LNCaP clone FGC (cell line): ENCODE measurements at regions not wholly inside any gene's neighbourhood (a gene's known extent, or its start where the extent isn't known, plus 50 kb on each side); places are given as distances from the start of the nearest gene placed in this dataset.
A peak's percentile ranks its signal among the peaks of the same experiment; 100 is the strongest.
"Not testable (repeated sequence)": the region's sequence is repeated elsewhere in the genome, so short reads cannot be mapped to it uniquely, and the experiment has no call there.

Experiments used
- DNase-seq: peaks from one replicate; pipeline ENCODE4 v3.0.0-alpha.2; 2011; ENCODE audit warnings: low read depth
- H3K4me3 ChIP-seq: 2 replicates; pipeline ENCODE4 v1.5.1; 2011; ENCODE audit warnings: mild to moderate bottlenecking, low read depth, low read length, control low read depth
- TF ChIP-seq, protein P1 (sequence below): IDR thresholded peaks from 2 replicates; pipeline ENCODE4 v1.5.1; 2012; ENCODE audit warnings: mild to moderate bottlenecking; ENCODE audit not compliant: control insufficient read depth, insufficient read depth; ENCODE audit errors: extremely low read depth

DNA sequence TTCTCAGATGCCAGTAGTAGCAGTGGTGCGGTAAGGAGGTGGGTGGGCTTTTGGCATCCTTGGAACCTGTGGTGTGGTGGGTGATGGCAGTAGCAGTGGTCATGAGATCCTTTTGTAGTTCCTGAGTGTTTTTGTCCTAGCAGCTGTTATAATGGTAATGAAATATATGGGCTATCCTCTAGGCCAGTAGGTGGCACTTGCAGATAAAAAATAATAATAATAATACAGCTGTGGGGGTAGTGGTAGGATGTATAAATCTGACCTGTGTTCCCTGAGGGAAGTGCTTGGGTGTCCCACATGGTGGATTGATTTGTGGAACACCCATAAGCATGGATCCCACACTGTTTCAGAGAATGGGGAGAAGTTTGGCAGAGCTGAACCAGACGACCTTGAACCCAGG, 334.0 kb downstream of the SLITRK5 start:
- no peak overlapping the region for H3K4me3 ChIP-seq
- TF ChIP-seq, protein P1, sequence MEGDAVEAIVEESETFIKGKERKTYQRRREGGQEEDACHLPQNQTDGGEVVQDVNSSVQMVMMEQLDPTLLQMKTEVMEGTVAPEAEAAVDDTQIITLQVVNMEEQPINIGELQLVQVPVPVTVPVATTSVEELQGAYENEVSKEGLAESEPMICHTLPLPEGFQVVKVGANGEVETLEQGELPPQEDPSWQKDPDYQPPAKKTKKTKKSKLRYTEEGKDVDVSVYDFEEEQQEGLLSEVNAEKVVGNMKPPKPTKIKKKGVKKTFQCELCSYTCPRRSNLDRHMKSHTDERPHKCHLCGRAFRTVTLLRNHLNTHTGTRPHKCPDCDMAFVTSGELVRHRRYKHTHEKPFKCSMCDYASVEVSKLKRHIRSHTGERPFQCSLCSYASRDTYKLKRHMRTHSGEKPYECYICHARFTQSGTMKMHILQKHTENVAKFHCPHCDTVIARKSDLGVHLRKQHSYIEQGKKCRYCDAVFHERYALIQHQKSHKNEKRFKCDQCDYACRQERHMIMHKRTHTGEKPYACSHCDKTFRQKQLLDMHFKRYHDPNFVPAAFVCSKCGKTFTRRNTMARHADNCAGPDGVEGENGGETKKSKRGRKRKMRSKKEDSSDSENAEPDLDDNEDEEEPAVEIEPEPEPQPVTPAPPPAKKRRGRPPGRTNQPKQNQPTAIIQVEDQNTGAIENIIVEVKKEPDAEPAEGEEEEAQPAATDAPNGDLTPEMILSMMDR, result peak; percentile 26; the same call in 1 of the 2 replicates
- no peak for DNase-seq

- TF ChIP-seq, protein P1, result no peak
- no peak overlapping the region for H3K4me3 ChIP-seq
- no peak for DNase-seq
Measured at GRCh38 chr13:88014527-88014926, 343.4 kb downstream of the SLITRK5 start.

GRCh38 chr13:88022431-88023208, 351.4 kb downstream of the SLITRK5 start:
- no peak for DNase-seq
- TF ChIP-seq, protein P1, result no peak
- no peak overlapping the region for H3K4me3 ChIP-seq

GRCh38 chr13:88026241-88026640, 355.1 kb downstream of the SLITRK5 start:
- H3K4me3 ChIP-seq, result no peak overlapping the region
- DNase-seq, result no peak
- TF ChIP-seq, protein P1, result no peak

DNA sequence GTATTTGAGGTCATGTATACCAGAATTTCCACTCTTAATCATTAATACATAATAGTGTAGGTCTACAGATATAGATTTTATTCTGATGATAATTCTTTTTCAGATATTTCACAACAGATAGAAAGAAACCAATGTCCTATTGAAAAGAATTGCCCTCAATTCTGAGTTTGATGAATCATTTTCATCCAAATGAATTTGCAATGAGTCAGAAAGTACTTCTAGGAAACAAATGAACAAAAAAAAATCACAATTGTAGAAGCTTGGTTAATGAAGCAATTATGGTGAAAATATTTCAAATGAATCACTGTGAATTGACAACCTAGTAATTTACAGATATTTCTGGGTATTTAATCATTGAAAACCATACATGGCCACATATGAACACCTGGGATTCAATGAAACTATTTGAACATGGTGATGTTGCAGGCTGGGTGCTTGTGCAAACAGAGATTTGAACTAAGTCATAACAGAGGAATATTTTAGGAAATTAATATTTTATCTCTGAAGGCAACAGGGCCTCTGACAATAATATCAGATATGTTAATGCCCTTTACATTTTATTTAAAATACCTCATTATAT, 360.9 kb downstream of the SLITRK5 start:
- TF ChIP-seq, protein P1, result no peak
- DNase-seq, result no peak
- no peak overlapping the region for H3K4me3 ChIP-seq

DNA sequence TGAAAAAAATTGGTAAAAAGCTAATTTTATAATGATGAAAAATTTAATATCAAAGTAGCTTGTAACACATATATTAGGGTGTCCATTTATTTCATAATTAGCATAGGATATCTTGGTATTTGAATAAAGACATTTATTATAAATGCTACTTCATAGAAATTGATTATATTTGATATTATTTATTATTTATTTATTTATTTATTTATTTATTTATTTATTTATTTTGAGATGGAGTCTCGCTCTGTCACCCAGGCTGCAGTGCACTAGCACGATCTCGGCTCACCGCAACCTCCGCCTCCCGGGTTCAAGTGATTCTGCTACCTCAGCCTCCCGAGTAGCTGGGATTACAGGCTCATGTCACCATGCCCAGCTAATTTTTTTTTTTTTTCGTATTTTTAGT, 365.0 kb downstream of the SLITRK5 start:
- H3K4me3 ChIP-seq, DNase-seq: not testable (repeated sequence)

DNA sequence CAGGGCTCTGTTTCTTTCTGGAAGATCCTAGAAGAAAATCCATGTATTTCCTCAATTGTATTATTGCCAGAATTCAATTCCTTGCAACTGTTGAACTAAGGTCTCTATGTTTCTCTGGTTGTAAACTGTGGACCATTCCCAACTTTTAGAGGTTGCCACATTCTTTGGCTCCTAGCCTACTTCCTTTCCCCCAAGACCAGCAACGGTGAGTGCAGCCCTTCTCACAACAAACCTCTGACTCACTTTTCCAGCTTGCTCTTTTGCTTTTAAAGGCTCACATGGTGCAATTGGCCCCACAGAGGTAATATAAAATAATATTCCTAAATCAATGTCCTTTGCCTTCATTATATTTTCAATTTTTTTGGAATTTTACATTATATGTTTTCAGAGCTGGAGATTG, 371.3 kb downstream of the SLITRK5 start:
- H3K4me3 ChIP-seq, result no peak overlapping the region
- TF ChIP-seq, protein P1, result no peak
- DNase-seq, result no peak
